ENCODE measurements at regions not wholly inside any gene's neighbourhood (a gene's known extent, or its start where the extent isn't known, plus 50 kb on each side); places are given as distances from the start of the nearest gene placed in this dataset.

DNA sequence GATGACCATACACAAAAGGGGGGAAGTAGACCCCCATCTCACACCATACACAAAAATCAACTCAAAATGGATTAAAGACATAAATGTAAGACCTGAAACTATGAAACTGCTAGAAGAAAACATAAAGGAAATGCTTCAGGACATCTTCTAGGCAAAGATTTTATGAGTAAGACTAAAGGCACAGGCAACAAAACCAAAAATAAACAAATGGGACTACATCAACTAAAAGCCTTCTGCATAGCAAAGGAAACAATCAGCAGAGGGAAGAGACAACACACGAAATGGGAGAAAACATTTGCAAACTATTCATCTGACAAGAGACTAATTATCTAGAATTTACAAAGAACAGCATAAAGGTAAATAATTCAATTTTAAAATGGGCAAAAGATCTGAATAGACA is 152.1 kb downstream of the AXIN2 start:
- intact Hi-C loops (cut with micrococcal nuclease), result no loop called here

DNA sequence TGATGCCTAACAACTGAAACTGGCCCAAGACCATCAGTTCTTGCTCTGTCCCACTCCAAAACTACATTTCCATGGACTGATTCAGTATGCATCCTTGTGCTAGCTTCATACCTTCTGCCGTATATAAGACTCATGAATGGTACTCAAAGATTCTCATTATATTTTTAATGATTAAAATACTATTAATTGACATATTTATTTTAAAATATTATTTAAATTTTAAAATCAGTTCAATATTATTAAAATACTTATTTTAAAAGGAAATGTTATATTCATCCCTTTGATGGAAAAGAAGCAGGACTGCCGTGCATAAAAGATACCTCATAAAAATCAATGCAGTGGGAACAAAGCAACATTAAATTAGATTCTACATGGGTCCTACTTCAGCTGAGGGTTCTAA is 153.4 kb downstream of the AXIN2 start:
- intact Hi-C loops (cut with micrococcal nuclease), result no loop called here

DNA sequence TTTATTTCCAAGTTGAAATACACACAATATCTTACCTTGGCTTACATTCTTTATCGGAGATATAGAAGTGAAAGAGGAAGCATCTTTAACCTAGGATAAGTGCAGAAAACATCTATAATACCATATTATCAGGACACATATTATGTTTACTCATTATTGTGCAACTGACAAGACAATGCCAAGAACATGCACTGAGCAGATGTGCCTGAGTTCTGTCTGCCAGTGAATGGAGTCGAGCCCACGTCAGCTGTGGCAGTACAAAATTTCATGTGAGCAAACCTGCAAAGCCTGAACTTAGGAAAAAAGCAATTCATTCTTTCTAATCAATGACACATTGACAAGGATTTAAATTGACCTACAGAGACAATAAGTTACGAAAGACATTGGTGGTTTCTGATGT is 154.4 kb downstream of the AXIN2 start:
- intact Hi-C loops (cut with micrococcal nuclease), result no loop called here

DNA sequence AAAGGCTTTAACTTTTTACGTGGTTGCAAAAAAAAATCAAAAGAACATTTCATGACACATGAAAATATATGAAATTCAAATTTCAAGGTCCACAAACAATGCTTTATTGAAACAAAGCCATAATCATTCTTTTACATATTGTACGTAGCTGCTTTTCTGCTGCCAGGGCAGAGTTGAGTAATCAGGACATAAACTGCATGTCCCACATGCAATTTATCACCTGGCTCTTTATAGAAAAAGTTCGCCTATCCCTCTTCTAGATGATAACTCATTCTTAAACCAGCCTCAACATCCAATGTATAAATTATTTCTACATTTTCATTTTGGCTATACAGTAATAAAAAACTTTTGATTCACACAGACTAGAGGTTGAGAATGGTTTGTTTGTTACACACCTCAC is 154.9 kb downstream of the AXIN2 start:
- intact Hi-C loops (cut with micrococcal nuclease), result no loop called here

DNA sequence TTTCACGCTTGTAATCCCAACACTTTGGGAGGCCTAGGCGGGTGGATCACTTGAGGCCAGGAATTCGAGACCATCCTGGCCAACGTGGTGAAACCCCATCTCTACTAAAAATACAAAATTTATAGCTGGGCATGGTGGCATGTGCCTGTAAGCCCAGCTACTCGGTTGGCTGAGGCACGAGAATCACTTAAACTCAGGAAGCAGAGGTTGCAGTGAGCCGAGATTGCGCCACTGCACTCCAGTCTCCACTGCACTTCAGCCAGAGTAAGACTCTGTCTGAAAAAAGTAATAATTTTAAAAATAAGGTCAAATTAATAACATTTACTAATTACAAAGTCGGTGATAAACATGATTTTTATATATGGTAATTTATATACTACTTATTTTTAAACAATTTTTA is 155.9 kb downstream of the AXIN2 start:
- intact Hi-C loops (cut with micrococcal nuclease), result no loop called here

DNA sequence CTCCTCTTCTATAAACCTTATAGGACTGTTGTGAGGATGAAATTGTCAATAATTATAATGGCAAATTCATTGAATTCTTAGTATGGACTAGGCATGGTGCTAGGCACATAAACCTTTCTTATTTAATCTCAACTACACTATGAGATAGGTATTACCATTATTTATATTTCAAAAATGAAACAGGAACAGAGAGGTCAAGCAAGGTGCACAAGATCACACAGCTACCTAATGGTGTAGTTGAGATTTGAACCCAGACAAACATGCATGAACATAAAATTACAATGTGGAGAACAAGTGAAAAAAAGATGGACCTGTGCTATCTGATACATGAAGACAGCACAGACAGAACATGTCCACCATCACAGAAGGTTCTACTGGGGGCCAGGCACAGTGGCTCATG is 156.7 kb downstream of the AXIN2 start:
- intact Hi-C loops (cut with micrococcal nuclease), result no loop called here

DNA sequence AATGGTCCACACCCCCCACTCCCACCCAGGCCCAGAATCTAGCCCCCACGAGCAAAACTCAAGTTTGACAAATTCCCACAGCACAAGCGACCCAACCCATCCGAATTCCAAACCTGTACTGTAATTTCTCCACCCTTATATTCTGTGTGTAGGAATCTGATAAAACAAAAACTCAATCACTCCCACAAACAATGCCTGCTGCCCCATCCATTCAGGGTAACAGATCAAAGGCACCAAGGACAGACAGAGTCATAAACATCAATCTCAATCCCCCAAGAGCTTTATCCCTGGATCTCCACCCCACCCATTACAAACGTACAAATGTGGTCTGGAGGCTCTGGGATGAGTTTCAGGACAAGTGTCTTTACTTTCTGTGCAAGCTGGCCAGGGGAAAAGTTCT is 157.8 kb downstream of the AXIN2 start:
- intact Hi-C loops (cut with micrococcal nuclease), result no loop called here

DNA sequence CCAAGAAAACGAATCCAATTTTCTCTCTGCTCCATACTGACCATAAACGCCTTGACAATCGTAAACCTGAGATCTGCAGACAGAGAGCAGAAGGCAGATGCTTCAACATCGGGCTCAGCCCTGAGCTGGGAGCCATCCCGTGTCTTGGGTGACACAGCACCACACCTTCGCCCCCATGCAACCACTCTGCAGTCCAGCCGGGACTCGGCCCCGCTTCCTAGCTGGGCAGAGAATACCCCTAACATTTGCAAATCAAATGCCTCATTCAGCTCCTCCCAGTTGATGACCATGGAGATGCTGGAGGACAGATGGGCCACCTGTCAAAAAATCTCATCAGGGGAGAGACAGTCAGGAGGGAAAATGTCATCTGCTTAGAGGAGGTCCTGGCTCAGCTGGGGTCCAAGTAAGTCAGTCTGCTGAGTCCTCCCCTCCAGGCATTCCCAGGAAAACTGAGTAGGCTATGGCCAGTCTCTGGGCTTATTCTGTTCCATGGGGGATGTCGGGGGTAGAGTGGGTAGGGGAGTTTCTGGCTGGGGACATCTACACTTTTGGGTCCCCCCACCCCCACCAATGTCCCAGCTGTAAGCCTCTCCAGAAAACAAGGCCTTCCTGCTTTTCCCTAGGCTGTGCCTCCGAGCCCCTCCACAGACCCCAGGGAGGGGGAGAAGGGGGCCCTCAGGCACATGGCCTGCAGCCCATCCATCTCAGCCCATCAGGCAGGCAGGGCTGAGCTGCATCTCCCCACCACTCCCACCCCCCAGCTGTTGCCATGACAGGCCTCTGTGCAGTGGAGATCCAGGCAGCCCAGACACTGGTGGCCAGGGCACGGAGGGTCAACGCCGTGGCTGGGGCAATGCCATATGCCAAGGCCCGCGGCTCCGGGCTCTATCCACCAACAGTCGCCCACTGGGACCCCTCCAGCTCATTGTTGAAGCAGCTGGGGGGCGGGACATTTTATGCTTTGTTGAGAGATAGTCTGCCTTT is 158.6 kb downstream of the AXIN2 start:
- intact Hi-C loops (cut with micrococcal nuclease), result no loop called here

DNA sequence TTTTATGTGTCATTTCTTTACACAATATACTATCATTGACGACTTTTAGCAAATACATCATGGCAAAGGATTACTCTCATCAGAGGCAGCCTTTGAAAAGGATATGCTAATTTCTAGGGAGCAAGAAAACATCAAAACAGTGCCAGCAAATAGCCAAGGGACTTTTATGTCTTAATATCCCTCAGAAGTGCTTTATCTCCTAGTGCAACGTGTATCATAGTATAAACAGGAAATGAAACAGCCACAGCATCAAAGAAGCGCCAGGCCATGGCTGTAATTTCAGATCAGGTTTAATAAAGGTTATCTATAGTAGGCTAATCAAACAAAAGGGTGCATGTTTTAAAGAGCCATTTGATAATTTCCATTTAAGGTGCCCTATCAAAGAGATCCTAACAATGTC is 159.9 kb downstream of the AXIN2 start:
- intact Hi-C loops (cut with micrococcal nuclease), result no loop called here

DNA sequence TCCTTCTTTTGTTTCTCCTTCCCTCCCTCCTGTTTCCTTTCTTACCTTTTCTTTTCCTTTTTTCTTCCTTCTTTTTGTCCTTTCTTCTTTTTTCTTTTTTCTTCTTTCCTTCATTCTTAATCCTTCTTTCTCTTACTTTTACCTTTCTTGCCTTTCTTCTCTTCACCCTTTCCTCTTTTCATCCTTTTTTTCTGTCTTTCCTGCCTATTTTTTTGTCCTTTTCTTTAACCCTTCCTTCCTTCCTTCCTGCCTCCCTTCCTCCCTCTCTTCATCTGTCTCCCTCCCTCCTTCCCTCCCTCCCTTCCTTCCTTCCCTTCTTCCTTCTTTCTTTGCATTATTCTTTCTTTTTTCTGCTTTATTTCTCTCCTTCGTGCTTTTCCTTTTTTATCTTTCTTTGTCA is 160.7 kb downstream of the AXIN2 start:
- intact Hi-C loops (cut with micrococcal nuclease), result no loop called here

DNA sequence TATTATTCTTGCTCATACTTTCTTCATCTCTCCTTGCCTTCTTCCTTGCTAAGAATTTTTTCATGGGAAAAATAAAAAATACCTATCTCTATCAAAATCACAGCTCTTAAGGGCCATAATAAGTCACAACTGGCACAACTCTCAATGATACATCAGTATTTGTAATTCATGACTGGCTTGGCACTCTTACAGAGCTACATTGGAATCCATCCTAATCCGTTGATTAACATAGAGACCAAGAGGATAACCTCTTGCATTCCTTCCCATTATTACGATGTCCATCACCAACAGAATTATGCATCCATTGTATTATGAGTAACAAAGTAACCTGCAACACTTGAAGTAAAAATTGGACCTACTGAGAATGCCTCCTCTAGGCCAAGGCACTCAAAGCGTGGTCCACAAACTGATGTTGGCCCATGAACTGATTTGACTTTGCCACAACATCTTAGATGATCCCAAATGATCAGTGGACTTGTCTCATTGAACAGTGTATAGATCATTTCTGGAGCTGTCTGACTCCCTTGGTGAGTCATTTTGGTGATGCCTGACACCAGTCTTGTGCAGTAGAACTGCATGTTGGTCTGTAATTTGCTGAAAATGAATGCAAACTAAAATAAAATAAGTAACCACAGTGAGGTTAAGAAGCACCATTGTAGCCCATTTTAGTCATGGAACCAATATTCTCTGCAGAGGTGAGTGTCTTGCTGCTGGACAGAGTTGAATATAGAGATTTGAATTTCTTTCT is 163.2 kb downstream of the AXIN2 start:
- intact Hi-C loops (cut with micrococcal nuclease), result no loop called here

DNA sequence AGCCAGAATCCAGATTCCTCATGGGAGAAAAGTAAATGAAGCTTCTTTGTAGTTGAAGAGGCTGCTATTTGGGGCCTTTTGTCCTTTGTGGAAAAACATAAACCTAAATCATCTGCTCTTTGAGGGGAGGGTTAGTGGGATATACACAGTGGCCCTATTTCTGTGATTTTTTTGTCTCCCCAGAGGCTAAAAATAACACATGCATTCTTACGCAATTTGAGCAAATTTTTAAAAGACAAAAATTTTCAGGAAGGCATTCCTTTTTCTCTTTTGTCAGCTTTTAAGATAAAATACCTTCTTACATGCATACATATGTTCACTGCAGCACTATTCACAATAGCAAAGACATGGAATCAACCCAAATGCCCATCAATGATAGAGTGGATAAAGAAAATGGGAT is 165.5 kb downstream of the AXIN2 start:
- intact Hi-C loops (cut with micrococcal nuclease), result no loop called here

DNA sequence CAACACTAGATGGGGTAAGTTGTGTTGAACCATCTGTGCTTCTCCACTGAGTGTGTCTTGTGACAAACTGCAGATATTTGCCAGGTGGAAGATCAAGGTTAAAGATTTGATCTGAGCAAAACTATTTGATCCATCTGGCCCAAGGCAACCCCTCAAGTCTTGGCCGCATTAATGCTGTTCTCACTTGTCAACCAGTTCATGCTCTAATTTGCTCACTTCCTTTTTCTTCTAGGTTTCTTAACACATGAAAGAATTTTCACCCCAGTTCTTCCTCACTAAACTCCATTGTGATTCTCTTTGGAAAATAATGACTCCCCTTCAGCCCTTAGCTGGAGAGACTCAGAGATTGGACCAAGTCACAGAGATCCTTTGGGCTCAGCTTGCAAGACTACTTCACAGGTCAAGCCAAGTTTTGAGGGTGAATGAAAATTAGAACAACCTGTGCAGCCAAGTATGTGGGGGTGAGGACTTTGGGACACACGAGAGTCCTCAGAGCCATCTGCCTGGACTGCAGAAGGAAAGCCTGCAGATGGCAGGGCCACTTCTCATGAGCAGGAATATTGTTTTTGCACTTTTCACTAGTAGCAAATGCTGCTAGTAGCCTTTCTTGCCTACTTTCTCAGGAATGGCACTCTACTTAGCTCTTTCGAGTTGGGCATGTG is 166.5 kb downstream of the AXIN2 start:
- intact Hi-C loops (cut with micrococcal nuclease), result no loop called here

DNA sequence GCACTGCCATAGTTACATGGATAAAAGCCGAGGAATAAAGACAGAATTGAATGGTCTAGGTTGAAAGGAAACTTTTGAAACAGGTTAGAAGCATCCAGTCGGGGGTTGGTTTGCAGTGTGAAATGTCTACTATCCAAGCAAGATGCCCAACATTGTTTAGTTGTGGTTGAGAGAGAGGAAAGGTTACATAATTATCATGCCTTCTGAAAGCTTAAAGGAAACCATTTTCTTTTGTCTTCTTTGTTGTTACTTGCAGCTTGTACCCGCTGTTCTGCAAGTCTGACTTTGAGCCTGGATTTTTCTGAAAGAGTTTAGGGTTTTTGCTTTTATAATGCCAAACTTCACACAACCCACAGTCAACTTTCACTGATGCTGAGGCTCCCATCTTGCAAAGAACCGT is 167.9 kb downstream of the AXIN2 start:
- intact Hi-C loops (cut with micrococcal nuclease), result no loop called here

DNA sequence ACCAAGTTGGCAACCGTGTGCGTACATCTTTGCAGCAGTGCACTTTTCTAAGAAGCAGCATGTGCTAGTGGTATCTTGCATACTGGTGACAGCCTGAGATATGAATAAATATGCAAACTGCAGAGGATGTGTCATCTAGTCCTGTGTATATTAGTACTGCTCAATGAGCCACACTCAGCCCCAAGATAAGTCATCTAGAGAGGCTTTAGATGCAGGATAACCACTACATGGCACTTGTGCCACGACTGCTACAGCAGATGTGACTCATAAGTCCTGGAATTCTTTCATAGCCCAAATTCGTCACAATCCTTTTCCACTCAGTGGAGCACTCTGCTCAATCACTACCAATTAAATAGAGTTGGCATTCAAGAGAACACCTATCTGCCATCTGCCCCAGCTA is 171.5 kb downstream of the AXIN2 start:
- intact Hi-C loops (cut with micrococcal nuclease), result no loop called here

DNA sequence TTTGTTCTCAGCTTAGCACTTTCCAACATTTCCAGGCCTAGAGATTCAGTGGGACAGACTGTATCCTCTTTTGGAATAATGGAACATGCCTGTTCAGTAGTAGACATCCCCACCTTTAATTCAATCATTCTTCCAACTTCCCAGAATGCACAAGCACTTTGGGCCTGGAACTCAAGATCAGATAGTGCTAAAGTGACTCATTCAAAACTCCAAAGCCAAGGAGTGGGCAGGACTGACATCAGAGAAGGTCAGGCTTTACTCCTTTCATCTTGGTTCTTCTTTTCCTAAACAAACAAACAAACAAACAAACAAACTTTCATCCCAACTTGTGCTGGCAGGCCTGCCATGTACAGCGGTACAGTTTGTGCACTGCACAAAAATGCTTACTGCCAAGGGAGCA is 172.0 kb downstream of the AXIN2 start:
- intact Hi-C loops (cut with micrococcal nuclease), result no loop called here

DNA sequence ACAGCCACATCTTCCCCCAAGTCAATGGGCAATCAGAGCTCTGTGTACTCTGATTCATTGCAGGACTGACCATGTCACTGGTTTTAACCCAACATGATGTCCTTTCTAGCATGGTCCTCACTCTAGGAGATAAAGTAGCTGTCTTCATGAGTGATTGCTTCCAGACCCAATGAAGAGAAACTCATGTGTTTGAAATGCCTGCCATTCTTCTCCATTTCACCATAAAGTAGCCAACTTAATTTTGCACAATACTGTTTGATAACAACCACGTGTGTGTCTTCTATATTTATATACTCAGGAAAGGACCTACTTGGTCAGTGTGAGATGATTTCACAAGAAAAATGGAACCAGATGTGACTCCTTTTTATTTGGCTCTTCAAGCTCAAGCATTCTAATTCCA is 172.5 kb downstream of the AXIN2 start:
- intact Hi-C loops (cut with micrococcal nuclease), result no loop called here

DNA sequence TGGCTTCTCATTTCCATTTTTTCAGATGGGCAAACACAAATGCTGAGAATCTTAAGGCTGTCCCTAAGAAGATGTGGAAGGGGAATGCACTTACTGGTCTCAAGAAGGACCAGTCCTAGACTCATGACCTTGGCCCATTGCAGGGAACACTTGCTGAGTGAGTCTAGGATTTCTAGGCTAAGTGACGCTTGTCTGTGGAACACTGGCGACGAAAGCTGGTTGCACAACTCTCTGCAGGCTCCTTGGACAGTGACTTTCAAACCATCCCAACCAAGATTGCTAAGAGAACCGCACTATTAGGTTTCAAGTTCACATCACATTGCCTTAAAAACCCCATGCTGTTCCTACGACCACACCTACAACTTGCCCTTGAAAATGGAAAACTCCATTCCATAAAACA is 174.1 kb downstream of the AXIN2 start:
- intact Hi-C loops (cut with micrococcal nuclease), result no loop called here

DNA sequence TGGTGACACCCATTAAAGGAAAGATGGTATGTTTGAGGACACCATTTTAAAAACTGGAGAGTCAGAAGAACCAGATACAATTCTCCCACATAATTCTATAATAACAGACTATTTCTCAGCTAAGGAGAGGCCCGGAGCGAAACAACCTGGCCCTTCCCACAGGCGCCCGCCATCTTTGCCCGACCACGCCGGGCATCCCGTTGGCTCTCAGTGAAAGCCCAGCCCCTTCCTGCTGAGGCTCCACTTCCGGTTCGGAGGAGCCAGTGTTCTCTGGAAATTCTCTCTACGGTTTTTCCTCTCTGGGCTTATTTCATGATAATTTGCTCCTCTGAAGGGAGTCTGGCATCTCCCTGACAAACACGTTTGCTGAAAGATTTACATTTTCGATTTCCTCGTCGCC is 175.7 kb downstream of the AXIN2 start:
- intact Hi-C loops (cut with micrococcal nuclease), result no loop called here

DNA sequence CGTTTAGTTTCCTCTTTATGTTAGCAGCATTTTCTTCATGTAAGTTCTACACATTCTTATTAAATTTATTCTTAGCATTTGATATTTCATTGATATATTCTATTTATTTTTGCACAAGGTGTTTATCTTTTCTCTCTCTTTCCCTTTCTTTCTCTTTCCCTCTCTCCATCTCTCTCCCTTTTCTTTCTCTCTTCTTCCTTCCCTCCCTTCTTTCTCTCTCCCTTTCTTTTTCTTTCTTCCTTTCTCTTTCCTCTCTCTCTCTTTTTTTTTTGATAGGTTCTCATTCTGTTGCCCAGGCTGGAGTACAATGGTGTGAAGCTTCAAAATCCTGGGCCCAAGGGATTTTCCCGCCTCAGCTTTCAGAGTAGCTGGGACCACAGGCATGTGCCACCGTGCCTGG is 176.4 kb downstream of the AXIN2 start:
- intact Hi-C loops (cut with micrococcal nuclease), result no loop called here

DNA sequence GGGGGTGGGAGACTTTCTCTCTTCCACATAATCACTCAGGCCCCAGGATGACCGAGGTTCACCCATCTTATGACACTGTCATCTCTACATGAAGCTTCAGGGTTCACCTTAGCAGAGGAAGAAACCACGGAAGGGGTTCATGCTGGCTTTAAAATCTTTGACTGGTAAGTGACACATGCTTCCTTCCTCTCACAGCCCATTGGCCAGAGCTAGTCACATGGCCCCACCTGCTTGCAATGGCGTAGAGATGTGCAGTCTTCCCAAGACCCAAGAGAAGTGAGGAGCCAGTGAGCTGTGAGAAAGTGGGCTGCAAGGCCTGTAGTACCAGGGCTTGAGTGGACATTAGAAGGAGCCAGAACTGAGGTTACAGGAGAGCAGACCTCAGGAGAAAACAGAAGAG is 180.3 kb downstream of the AXIN2 start:
- intact Hi-C loops (cut with micrococcal nuclease), result no loop called here

DNA sequence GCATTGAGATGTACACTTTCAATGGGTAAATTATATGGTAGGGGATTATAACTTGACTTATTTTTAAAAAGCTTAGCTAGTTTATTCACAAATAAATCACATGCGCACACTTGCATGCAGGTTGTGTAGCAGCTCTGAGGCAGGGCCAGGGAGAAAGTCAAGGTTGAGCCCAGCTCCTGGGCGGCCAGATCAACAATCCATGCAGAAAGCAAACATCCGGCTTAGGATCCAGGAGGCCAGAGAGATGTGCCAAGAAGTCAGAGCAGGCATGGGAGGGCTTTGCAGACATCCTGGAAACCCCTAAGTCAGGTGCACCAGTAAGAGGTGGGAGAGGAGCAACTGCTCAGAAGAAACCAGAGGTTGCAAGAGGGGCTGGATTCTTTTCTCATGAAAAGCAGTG is 186.5 kb downstream of the AXIN2 start:
- intact Hi-C loops (cut with micrococcal nuclease), result no loop called here

Data from T-helper 2 cell treated with Interferon-gamma antibody and Interleukin-4, amounts not matched to agents 100 ng/mL and 5 ng/mL, for 36 hours (primary cell).